ENCODE measurements at regions not wholly inside any gene's neighbourhood (a gene's known extent, or its start where the extent isn't known, plus 50 kb on each side); places are given as distances from the start of the nearest gene placed in this dataset.

GRCh38 chr1:209040351-209040750 lies 543.2 kb upstream of the CAMK1G start:
- TF ChIP-seq CTCF (IDR thresholded peaks at IDR 0.05; ENCODE audit: control insufficient read depth, insufficient read depth, low read depth, low read length, missing control alignments), result no peak
- DNase-seq (ENCODE audit: low read depth), result no peak
- H3K4me3 ChIP-seq (ENCODE audit: control insufficient read depth, low read depth, low read length), result no peak overlapping the region

DNA sequence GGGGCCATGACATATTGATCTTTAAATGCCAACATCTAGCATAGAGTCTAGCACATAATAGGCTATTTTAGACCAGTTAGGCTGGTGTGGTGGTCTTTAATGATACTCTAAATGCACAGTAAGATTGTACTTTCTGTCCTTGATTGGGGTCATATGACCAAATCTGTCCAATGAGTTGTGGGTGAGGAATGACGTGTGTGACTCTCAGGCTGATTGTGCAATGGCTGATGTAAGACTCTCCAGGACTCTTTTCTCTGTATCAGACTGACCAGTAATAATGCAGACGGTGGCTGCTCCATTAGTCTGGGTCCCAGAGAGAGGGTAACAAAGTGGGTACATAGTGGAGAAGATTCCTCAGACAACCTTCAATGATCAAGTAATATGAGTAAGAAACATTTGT lies 541.6 kb upstream of the CAMK1G start:
- no peak overlapping the region for H3K4me3 ChIP-seq (ENCODE audit: control insufficient read depth, low read depth, low read length)
- no peak for TF ChIP-seq CTCF (IDR thresholded peaks at IDR 0.05; ENCODE audit: control insufficient read depth, insufficient read depth, low read depth, low read length, missing control alignments)
- no peak for DNase-seq (ENCODE audit: low read depth)

- DNase-seq (ENCODE audit: low read depth), result no peak
- TF ChIP-seq CTCF (IDR thresholded peaks at IDR 0.05; ENCODE audit: control insufficient read depth, insufficient read depth, low read depth, low read length, missing control alignments), result no peak
- no peak overlapping the region for H3K4me3 ChIP-seq (ENCODE audit: control insufficient read depth, low read depth, low read length)
Observed at GRCh38 chr1:209042413-209042812, 541.1 kb upstream of the CAMK1G start.

- H3K4me3 ChIP-seq (ENCODE audit: control insufficient read depth, low read depth, low read length), result no peak overlapping the region
- DNase-seq (ENCODE audit: low read depth), result no peak
- no peak for TF ChIP-seq CTCF (IDR thresholded peaks at IDR 0.05; ENCODE audit: control insufficient read depth, insufficient read depth, low read depth, low read length, missing control alignments)
Observed at GRCh38 chr1:209045331-209046057, 538.0 kb upstream of the CAMK1G start.

DNA sequence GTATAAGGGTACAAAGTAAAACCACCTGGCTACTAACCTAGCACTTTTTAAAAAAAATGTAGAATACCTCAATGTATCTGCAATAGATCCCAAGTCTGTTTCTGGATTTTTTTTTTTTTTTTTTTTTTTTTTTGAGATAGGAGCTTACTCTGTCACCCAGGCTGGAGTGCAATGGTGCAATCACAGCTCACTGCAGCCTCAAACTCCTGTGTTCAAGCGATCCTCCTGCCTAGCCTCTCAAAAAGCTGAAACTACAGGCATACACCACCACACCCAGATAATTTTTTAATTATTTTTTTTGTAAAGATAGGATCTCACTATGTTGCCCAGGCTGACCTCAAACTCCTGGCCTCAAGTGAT lies 537.5 kb upstream of the CAMK1G start:
- TF ChIP-seq CTCF (IDR thresholded peaks at IDR 0.05; ENCODE audit: control insufficient read depth, insufficient read depth, low read depth, low read length, missing control alignments), result no peak

DNA sequence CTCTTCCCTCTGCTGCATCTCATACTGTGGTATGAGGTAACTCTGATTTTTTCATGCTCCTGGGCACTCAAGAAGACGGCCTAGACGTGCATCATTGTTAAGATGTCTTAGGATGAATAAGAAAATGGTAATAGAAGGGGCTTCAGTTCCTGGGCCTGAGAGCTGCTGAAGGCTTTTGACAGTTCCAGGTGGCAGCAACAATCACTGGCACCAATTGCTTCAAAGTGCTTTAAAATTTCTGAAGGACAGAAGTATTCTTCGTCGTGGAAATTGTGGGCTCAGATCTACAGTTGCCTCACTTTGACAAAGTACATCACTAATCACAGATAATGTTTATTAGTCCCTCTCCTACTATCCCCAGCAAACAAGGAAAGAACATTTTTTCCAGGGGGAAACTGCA lies 536.6 kb upstream of the CAMK1G start:
- H3K4me3 ChIP-seq (ENCODE audit: control insufficient read depth, low read depth, low read length), result no peak overlapping the region
- no peak for TF ChIP-seq CTCF (IDR thresholded peaks at IDR 0.05; ENCODE audit: control insufficient read depth, insufficient read depth, low read depth, low read length, missing control alignments)

More for the DNA sequence above, 537.5 kb upstream of the CAMK1G start:
- no peak overlapping the region for H3K4me3 ChIP-seq (ENCODE audit: control insufficient read depth, low read depth, low read length)
- DNase-seq (ENCODE audit: low read depth), result no peak

More for the DNA sequence above, 536.6 kb upstream of the CAMK1G start:
- no peak for DNase-seq (ENCODE audit: low read depth)

Data from AG09309 (cell line).